Prostate gland (tissue), 2 donors: ENCODE measurements at regions not wholly inside any gene's neighbourhood (a gene's known extent, or its start where the extent isn't known, plus 50 kb on each side); places are given as distances from the start of the nearest gene placed in this dataset.

Experiments used
- POLR2A ChIP-seq: fragments of 450-650 bp; IDR thresholded peaks from one replicate; pipeline ENCODE4 v1.6.1; 2016; ENCODE audit warnings: antibody characterized with exemption, mild to moderate bottlenecking
- POLR2AphosphoS5 ChIP-seq: sonication (generic); formaldehyde crosslinking; IDR thresholded peaks from one replicate; pipeline ENCODE4 v1.6.1; 2017; ENCODE audit warnings: antibody characterized with exemption
- TF ChIP-seq, protein P1 (sequence below), 4 experiments: fragments of 200-600 bp in 2 of 4; fragments of 450-650 bp in 2 of 4; sonication (generic) in 2 of 4; IDR thresholded peaks; 1 replicate in 3 of 4; 2 replicates in 1 of 4; pipeline ENCODE4 v1.5.1; 2016 to 2019; ENCODE audit warnings: antibody characterized with exemption in 4 of 4, mild to moderate bottlenecking in 2 of 4, moderate library complexity in 2 of 4

DNA sequence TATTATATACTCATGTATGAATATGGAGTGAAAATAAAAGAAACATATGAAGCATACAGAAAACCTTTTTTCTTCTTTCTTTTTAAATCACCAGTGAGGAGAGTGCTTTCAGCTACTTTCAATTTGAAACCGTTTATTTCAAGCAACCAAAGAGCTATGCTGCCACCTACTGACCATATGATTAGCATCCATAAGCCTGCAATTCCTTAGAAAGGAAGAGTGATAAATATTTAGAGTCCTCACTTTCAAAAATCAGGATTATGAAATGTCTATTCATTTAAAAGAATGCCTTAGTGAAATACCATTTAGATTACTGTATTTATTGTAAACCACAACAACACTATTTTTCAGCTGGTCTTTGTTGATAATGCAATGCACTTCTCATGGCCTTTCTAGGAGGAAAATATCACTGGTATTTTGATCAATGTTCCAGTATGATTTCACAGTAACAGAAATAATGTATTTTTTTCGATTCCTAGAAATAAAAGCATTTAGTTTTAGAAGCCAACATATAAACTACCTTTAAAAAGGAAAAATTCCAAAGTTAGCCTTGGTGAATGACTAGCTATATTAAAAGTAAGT is 667.6 kb downstream of the PCDH18 start:
- TF ChIP-seq, protein P1, sequence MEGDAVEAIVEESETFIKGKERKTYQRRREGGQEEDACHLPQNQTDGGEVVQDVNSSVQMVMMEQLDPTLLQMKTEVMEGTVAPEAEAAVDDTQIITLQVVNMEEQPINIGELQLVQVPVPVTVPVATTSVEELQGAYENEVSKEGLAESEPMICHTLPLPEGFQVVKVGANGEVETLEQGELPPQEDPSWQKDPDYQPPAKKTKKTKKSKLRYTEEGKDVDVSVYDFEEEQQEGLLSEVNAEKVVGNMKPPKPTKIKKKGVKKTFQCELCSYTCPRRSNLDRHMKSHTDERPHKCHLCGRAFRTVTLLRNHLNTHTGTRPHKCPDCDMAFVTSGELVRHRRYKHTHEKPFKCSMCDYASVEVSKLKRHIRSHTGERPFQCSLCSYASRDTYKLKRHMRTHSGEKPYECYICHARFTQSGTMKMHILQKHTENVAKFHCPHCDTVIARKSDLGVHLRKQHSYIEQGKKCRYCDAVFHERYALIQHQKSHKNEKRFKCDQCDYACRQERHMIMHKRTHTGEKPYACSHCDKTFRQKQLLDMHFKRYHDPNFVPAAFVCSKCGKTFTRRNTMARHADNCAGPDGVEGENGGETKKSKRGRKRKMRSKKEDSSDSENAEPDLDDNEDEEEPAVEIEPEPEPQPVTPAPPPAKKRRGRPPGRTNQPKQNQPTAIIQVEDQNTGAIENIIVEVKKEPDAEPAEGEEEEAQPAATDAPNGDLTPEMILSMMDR (IDR thresholded peaks at IDR 0.05): peak in 3 of 4 experiments; percentile 60 to 65 (median 61)
- TF ChIP-seq POLR2A: no peak
- TF ChIP-seq POLR2AphosphoS5: no peak
